GM21515 (cell line): ENCODE measurements at regions not wholly inside any gene's neighbourhood (a gene's known extent, or its start where the extent isn't known, plus 50 kb on each side); places are given as distances from the start of the nearest gene placed in this dataset.
"Not testable (repeated sequence)": the region's sequence is repeated elsewhere in the genome, so short reads cannot be mapped to it uniquely, and the experiment has no call there.

Experiments used
- ATAC-seq: cut with Tn5 transposase; IDR thresholded peaks from one replicate; pipeline ENCODE4 v1.9.1; 2021; ENCODE audit not compliant: unreplicated experiment

DNA sequence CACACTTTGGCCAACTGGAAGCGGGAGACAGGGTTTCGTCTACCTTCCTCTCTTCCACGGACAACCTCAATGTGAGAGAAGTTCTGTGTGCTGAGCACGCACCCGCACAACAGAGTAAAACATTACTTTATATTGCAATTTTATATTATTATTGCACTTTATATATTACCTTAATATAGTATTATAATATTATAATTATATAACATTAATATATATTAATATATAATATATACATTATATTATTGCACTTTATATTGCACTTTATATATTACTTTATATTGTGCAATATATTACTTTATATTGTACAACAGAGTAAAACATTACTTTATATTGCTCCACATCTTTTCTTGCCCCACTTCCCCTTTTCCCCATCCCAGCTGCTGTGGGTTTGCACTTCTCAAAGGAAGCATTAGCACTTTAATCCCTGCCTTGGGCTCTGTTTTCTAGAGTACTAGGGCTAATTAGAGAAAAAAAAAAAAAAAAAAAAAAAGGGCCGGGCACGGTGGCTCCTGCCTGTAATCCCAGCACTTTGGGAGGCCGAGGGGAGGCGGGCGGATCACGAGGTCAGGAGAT, 76.4 kb upstream of the SLC4A7 start:
- ATAC-seq = no peak

DNA sequence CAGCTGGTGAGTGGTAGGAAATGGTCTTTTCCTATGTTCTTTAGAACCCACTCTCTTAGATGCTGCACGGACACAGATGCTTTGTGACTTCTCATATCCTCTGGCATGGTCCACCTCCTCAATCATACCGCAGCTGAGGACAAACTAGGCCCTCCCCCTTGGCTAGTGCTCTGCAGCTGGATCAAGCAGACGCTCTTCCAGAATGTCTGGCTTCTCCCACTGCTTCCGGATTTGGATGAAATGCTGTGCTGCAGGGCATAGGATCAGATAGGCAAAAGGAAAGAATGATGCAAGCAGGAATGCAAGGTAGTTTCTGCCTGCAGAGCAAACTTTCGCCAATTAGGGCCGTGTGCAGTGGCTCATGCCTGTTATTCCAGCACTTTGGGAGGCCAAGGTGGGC, 75.7 kb upstream of the SLC4A7 start:
- no peak for ATAC-seq

DNA sequence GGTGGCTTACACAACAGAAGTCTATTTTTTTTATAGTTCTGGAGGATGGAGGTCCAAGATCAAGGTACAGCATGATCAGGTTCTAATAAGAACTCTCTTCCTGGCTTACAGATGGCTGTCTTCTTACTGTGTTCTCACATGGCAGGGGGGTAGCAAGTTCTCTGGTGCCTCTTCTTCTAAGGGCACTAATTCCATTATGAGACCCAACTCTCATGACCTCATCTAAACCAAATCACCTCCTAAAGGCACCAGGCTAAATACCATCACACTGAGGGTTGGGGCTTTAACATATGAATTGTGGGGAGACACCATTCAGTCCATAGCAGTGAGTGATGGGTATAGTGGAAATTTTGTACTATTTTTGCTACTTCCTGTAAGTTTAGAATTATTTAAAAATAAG, 75.2 kb upstream of the SLC4A7 start:
- no peak for ATAC-seq

DNA sequence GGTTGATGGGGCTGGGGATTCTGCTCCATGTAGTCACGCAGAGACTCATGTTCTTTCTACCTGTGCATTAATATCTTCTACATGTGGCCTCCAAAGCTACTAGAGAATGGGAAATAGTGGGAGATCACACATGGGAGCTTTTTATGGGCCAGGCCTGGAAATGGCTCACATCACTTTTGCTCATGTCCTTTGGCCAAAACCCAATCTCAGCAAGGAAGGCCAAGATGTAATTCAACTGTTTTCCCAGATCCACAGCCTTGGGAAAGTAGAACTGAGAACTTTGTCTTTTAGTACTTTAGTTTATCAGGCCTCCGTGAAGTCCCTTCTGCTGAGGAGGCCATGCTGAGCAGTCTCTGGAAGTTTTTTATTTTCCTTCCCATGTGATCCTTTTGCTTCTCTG, 73.2 kb upstream of the SLC4A7 start:
- no peak for ATAC-seq

DNA sequence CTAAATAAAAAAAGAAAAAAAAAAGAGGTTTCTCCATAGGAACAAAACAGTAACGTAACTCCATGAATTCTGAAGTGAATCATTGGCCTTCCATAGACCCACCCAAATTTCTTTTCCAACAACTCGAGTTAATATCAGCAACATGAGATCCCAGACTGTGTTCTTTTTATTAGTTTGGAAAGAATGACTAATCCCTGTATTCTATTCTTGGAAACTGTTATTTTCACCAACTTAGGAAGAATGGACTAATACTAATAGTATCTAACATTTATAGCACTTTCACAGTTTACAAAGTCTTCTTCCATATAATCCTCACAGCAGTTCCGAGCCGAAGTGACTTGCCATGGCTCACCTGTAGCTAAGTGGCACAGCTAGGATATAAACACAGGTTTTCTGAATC, 72.7 kb upstream of the SLC4A7 start:
- ATAC-seq = no peak

DNA sequence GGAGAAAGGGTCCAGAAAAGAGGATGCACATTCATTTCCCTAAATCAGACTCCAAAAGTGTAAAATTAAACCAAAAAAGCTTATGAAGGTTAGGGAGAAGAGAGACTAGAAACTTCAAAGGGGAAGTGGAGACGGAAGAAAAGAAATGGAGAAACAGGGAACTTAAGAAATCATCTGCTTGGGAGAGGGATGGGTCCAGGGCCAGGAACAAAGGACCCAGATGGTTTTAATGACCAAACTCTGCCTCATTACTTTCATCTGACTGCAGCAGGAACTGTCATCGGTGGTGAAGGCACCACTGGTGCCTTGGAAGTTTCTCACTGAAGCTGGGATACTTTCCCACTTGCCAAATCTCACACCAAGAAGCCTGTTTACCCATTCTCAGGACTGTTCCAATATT, 70.5 kb upstream of the SLC4A7 start:
- ATAC-seq = no peak

DNA sequence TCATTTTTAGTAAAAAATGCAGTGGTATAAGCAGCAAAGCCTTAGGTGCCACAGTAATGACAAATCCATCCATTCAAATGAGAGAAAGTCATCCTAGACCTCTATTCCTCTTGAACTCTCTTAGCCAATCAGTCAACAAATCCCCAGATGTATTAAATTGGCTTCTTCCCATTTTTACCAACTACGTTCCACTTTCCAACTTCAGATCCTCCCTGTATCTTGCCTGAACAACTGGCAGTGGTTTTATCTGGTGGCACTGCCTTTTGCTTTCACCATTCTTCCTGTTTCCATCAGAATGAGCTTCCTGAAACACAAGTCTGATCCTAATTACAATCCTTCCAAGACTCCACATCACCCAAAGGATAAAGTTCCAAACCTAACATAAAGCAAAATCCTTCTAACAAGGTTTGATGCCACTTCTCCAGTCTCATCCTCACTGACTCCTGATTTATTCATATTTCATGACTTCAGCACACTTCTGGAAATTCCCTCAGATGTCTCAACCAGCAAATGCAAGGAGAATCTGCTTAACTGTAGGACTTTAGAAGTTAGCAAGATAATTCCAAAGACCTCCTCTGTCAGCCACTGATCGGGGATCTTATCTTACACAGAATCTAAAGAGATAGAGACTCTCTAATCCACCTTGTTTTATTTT, 69.8 kb upstream of the SLC4A7 start:
- ATAC-seq = no peak

DNA sequence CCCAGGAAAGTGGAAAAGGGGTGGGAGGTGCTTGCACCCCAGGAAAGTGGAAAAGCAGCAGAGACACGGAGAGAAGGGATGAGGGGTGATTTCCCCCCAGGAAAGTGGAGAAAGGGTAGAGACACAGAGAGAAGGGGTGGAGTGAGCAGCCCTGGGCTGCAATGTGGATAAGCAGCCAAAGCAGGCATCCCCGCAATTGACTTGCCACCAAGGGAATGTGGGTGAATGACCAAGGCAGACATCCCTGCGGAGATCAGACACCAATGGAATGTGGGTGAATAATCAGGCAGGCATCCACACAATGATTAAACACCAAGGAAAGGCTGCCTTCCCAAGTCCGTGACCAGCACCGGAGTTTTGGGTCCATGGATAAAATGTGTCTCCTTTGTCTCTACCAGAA, 68.5 kb upstream of the SLC4A7 start:
- ATAC-seq = not testable (repeated sequence)

DNA sequence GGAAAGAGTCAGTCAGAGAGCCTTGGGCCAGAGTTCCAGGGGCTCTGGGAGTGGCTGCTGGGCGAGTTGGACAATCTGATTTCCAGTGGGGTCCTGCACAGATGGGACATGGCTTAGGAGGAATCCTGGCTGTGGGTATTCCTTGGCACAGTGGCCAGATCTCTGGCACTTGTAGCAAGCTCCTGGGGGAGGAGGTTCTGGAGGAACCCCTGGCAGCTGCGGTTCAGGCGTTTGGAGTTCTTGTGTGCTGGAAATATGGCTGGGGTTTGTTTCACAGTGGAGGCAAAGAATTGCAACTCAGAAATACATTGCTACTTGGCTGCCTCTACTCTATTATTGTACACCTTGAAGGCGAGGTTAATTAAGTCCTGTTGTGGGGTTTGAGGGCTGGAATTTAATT, 67.2 kb upstream of the SLC4A7 start:
- not testable (repeated sequence) for ATAC-seq

DNA sequence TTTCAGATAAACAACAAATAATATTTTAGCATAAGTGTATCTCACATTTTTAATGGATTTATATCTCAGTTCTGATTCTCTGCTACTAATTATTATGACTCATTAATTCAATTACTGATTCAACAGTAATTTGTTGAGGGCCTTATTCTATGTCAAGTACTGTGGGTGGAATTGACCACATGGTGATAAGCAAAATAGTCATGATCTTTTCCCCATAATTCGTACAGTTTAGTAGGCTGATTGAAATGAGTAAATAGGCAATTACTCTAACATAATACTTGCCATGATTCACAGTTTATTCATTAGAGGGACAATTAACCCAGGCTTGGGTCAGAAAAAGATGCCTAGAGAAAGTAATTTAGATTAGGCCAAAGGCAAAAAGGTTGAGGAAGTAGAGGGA, 60.9 kb upstream of the SLC4A7 start:
- no peak for ATAC-seq

DNA sequence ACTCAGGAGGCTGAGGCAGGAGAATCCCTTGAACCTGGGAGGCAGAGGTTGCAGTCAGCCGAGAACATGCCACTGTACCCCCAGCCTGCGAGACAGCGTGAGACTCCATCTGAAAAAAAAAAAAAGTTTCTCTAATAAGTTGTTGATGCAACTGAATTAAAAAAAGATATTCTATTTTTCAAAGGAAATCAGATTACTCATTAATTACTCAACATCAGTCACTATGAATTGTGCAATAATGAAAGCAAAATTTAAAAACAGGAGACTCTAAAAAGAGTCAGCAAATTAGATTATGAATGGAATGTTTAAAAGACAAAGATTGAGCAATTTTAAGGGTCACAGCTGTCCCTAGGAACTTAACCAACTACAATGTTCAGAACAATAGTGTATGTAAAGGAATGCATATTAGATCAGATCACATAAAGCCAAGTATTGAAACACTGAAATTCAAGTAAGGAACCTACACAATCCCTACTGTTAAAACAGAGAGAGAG, 60.2 kb upstream of the SLC4A7 start:
- ATAC-seq = no peak

DNA sequence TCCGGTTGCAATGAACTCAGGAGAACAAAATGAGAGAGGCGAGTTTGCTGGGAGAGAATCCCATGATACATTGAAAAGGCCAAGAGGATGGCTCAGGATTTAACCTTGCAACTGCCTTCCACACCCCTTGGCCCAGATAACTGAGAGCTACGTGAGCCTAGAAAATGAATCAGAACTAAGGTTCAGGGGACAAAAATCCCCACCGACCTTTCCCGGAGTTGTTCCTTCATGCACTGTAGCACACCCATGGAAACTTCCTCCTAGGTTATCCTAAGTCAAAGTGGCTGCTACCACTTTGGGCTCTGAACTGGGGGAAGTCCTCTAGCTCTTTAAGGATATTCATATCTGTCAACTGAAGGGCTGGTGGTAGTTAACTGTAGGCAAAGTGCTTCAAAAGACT, 58.3 kb upstream of the SLC4A7 start:
- no peak for ATAC-seq

DNA sequence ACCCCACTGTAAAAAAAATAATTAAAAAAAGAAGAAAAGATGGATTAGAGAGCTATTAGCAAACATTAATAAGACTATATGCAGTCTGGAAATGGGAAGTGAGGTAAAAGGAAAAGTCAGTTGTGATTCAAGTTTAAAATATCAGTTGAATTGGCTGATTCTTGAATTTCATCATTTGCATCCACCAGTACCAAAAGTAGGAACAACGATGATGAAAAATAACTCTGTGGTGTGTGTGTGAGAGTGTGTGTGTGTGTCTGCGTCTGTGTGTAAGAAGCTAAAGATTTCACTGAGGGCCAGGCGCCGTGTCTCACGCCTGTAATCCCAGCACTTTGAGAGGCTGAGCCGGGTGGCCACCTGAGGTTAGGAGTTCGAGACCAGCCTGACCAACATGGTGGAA, 56.0 kb upstream of the SLC4A7 start:
- no peak for ATAC-seq

DNA sequence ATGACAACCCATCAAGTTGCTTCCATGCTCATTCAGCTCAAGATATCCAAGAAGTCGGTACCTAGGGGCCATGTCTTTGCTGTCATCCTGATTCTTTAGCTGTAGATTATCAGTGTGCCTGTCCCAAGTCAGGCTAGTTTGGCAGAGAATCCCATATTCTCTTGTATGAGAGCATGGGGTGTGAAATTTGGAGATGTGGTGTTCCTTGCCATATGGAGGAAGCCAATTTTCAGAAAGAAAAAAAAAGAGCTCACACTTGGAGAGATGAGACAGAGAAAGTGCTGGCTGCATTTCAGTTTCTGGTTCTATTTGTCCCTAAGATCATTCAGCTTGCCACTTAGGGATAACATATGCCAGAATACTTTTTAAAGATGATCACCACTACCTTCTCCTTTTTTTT, 52.3 kb upstream of the SLC4A7 start:
- ATAC-seq = no peak

DNA sequence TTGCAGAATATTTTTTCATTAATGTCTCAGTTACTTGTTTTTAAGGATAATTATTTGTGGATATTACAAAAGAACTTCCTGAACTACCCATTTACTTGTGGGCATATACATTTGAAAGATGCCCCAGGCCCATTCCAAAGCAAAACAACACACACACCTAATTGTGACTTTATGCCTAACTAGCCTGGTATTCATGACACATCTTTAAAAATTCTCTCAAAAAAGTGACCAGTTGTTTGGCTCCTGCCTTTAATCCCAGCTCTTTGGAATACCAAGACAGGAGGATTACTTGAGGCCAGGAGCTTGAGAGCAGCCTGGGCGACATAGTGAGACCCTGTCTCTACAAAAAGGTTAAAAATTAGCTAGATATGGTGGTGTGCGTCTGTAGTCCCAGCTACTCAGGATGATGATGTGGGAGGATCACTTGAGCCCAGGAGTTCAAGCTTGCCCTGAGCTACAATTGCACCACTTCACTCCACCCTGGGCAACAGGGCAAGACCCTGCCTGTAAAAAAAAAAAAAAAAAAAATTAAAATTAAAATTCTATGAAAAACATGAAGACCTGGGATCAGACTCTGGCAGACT, 51.7 kb upstream of the SLC4A7 start:
- ATAC-seq = no peak

DNA sequence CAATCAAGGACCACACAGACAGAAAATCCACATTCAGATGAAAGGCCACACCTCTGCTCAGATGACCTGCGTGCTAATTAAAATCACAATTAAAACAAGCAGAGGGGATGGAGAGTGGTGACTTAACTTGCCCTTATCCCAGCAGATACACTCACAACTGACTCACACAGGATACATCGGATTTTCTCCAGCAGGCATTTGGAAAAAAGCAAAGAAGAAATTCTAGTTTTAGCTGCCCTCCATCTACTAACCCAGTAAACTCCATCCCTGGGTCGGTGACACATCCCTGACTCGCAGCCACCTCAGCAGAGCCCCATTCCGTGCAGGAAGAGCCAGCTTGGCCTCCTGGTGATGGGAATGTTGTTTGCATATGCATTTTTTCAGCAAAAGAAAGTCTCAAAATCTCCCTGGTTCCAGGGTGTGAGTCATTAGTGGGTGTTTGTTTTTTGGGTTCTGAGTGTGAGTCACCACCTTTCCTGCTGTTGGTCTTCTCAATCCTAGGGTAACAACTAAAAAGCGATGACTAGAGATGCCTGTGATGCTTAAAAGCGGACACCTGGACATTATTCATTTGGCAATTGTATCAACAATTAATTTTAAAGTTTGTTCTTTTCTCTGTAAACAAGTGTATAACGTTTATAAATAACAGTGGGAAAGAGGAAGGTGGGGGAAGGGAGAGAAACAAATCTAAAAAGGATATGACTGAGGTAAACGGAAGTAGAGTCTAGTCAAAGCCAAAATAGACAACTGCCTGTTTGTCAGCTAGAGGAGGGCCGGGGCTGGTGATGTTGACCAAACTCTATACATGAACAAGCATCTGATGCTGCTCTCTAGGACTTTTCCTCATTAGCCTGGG, 49.8 kb upstream of the SLC4A7 start:
- peak; percentile 80 for ATAC-seq
